Esophagus muscularis mucosa (tissue), 4 donors: ENCODE measurements at regions not wholly inside any gene's neighbourhood (a gene's known extent, or its start where the extent isn't known, plus 50 kb on each side); places are given as distances from the start of the nearest gene placed in this dataset.

ENCODE experiments used
- EP300 ChIP-seq: sonication (generic); formaldehyde crosslinking; IDR thresholded peaks from one replicate; pipeline ENCODE4 v1.6.1; 2017; ENCODE audit warnings: antibody characterized with exemption
- POLR2A ChIP-seq: fragments of 450-650 bp; IDR thresholded peaks from one replicate; pipeline ENCODE4 v1.6.1; 2017; ENCODE audit warnings: antibody characterized with exemption, moderate library complexity, mild to moderate bottlenecking, low read depth
- TF ChIP-seq, protein P1 (sequence below), 3 experiments: fragments of 200-600 bp in 2 of 3; fragments of 450-650 bp in 1 of 3; sonication (generic) in 2 of 3; IDR thresholded peaks; one replicate each; pipeline ENCODE4 v1.5.1; 2017 to 2019; ENCODE audit warnings: antibody characterized with exemption in 3 of 3, mild to moderate bottlenecking in 2 of 3, moderate library complexity in 1 of 3

GRCh38 chr1:36585569-36586548 is 103.1 kb upstream of the CSF3R start:
- TF ChIP-seq, protein P1, sequence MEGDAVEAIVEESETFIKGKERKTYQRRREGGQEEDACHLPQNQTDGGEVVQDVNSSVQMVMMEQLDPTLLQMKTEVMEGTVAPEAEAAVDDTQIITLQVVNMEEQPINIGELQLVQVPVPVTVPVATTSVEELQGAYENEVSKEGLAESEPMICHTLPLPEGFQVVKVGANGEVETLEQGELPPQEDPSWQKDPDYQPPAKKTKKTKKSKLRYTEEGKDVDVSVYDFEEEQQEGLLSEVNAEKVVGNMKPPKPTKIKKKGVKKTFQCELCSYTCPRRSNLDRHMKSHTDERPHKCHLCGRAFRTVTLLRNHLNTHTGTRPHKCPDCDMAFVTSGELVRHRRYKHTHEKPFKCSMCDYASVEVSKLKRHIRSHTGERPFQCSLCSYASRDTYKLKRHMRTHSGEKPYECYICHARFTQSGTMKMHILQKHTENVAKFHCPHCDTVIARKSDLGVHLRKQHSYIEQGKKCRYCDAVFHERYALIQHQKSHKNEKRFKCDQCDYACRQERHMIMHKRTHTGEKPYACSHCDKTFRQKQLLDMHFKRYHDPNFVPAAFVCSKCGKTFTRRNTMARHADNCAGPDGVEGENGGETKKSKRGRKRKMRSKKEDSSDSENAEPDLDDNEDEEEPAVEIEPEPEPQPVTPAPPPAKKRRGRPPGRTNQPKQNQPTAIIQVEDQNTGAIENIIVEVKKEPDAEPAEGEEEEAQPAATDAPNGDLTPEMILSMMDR (IDR thresholded peaks at IDR 0.05): no peak
- TF ChIP-seq POLR2A (no peak), EP300 (no peak)
